ENCODE measurements at regions not wholly inside any gene's neighbourhood (a gene's known extent, or its start where the extent isn't known, plus 50 kb on each side); places are given as distances from the start of the nearest gene placed in this dataset.

- Histone ChIP-seq H3K27ac (ENCODE audit: low read depth) (no peak overlapping the region), H3K36me3 (ENCODE audit: insufficient read depth) (no peaks in the 10 kb centered on the region), H3K4me3 (ENCODE audit: low read depth, low read length) (no peak overlapping the region), H3K4me1 (ENCODE audit: insufficient read depth) (no peaks in the 10 kb centered on the region)
- 84% methylated on average over 2 of the region's 2 CpGs for WGBS
- DNase-seq (ENCODE audit: extremely low spot score), result no peak
These were observed 211.4 kb upstream of the ROPN1 start for GRCh38 chr3:124203292-124203691.

- DNase-seq (ENCODE audit: extremely low spot score), result no peak
- WGBS, result 88% methylated on average over 5 of the region's 5 CpGs
- no peaks in the 10 kb centered on the region for H3K36me3 ChIP-seq (ENCODE audit: insufficient read depth)
- no peak overlapping the region for H3K4me3 ChIP-seq (ENCODE audit: low read depth, low read length)
- no peak overlapping the region for H3K27ac ChIP-seq (ENCODE audit: low read depth)
- H3K4me1 ChIP-seq (ENCODE audit: insufficient read depth), result no peaks in the 10 kb centered on the region
These were observed 214.5 kb upstream of the ROPN1 start for GRCh38 chr3:124206225-124207055.

GRCh38 chr3:124207077-124207476 lies 215.2 kb upstream of the ROPN1 start:
- 91% methylated on average over 5 of the region's 5 CpGs for WGBS
- Histone ChIP-seq H3K4me1 (ENCODE audit: insufficient read depth) (no peaks in the 10 kb centered on the region), H3K36me3 (ENCODE audit: insufficient read depth) (no peaks in the 10 kb centered on the region), H3K27ac (ENCODE audit: low read depth) (no peak overlapping the region), H3K4me3 (ENCODE audit: low read depth, low read length) (no peak overlapping the region)
- DNase-seq (ENCODE audit: extremely low spot score), result no peak

GRCh38 chr3:124207873-124208485 lies 216.1 kb upstream of the ROPN1 start:
- DNase-seq (ENCODE audit: extremely low spot score), result no peak
- WGBS, result 66% methylated on average over 5 of the region's 5 CpGs
- H3K4me3 ChIP-seq (ENCODE audit: low read depth, low read length), result no peak overlapping the region
- no peaks in the 10 kb centered on the region for H3K4me1 ChIP-seq (ENCODE audit: insufficient read depth)
- H3K27ac ChIP-seq (ENCODE audit: low read depth), result no peak overlapping the region
- no peaks in the 10 kb centered on the region for H3K36me3 ChIP-seq (ENCODE audit: insufficient read depth)

GRCh38 chr3:124209426-124209825 lies 217.5 kb upstream of the ROPN1 start:
- Histone ChIP-seq H3K36me3 (ENCODE audit: insufficient read depth) (no peaks in the 10 kb centered on the region), H3K4me3 (ENCODE audit: low read depth, low read length) (no peak overlapping the region), H3K27ac (ENCODE audit: low read depth) (no peak overlapping the region), H3K4me1 (ENCODE audit: insufficient read depth) (no peaks in the 10 kb centered on the region)
- no peak for DNase-seq (ENCODE audit: extremely low spot score)
- 96% methylated on average over 2 of the region's 2 CpGs for WGBS

GRCh38 chr3:124210899-124211298 lies 219.0 kb upstream of the ROPN1 start:
- no peak for DNase-seq (ENCODE audit: extremely low spot score)
- Histone ChIP-seq H3K36me3 (ENCODE audit: insufficient read depth) (no peaks in the 10 kb centered on the region), H3K4me3 (ENCODE audit: low read depth, low read length) (no peak overlapping the region), H3K27ac (ENCODE audit: low read depth) (no peak overlapping the region), H3K4me1 (ENCODE audit: insufficient read depth) (no peaks in the 10 kb centered on the region)

- no peak overlapping the region for H3K27ac ChIP-seq (ENCODE audit: low read depth)
- DNase-seq (ENCODE audit: extremely low spot score), result no peak
These were observed 221.7 kb upstream of the ROPN1 start for GRCh38 chr3:124213641-124214040.

GRCh38 chr3:124217542-124217941 lies 225.6 kb upstream of the ROPN1 start:
- no peak overlapping the region for H3K4me3 ChIP-seq (ENCODE audit: low read depth, low read length)
- no peak for DNase-seq (ENCODE audit: extremely low spot score)
- no peaks in the 10 kb centered on the region for H3K36me3 ChIP-seq (ENCODE audit: insufficient read depth)
- 11% methylated on average over 3 of the region's 3 CpGs for WGBS
- no peak overlapping the region for H3K27ac ChIP-seq (ENCODE audit: low read depth)
- no peaks in the 10 kb centered on the region for H3K4me1 ChIP-seq (ENCODE audit: insufficient read depth)

More at GRCh38 chr3:124213641-124214040, 221.7 kb upstream of the ROPN1 start:
- Histone ChIP-seq H3K36me3 (ENCODE audit: insufficient read depth) (no peaks in the 10 kb centered on the region), H3K4me1 (ENCODE audit: insufficient read depth) (no peaks in the 10 kb centered on the region), H3K4me3 (ENCODE audit: low read depth, low read length) (no peak overlapping the region)

- Histone ChIP-seq H3K4me1 (ENCODE audit: insufficient read depth) (no peaks in the 10 kb centered on the region), H3K36me3 (ENCODE audit: insufficient read depth) (no peaks in the 10 kb centered on the region), H3K4me3 (ENCODE audit: low read depth, low read length) (no peak overlapping the region), H3K27ac (ENCODE audit: low read depth) (no peak overlapping the region)
- DNase-seq (ENCODE audit: extremely low spot score), result no peak
- 43% methylated on average over 2 of the region's 2 CpGs for WGBS
These were observed 229.5 kb upstream of the ROPN1 start for GRCh38 chr3:124221422-124221821.

GRCh38 chr3:124223853-124224252 lies 231.9 kb upstream of the ROPN1 start:
- 55% methylated on average over 3 of the region's 3 CpGs for WGBS
- no peak overlapping the region for H3K4me3 ChIP-seq (ENCODE audit: low read depth, low read length)
- no peaks in the 10 kb centered on the region for H3K4me1 ChIP-seq (ENCODE audit: insufficient read depth)
- no peak for DNase-seq (ENCODE audit: extremely low spot score)
- H3K27ac ChIP-seq (ENCODE audit: low read depth), result no peak overlapping the region
- H3K36me3 ChIP-seq (ENCODE audit: insufficient read depth), result no peaks in the 10 kb centered on the region

- Histone ChIP-seq H3K4me1 (ENCODE audit: insufficient read depth) (no peaks in the 10 kb centered on the region), H3K27ac (ENCODE audit: low read depth) (no peak overlapping the region), H3K36me3 (ENCODE audit: insufficient read depth) (no peaks in the 10 kb centered on the region), H3K4me3 (ENCODE audit: low read depth, low read length) (no peak overlapping the region)
- whole genome bisulfite sequencing, result 76% methylated on average over 1 of the region's 1 CpG
- no peak for DNase-seq (ENCODE audit: extremely low spot score)
These were observed 235.3 kb upstream of the ROPN1 start for GRCh38 chr3:124227150-124227630.

- no peak for DNase-seq (ENCODE audit: extremely low spot score)
- H3K27ac ChIP-seq (ENCODE audit: low read depth), result no peak overlapping the region
- no peaks in the 10 kb centered on the region for H3K4me1 ChIP-seq (ENCODE audit: insufficient read depth)
- 85% methylated on average over 5 of the region's 5 CpGs for WGBS
- H3K4me3 ChIP-seq (ENCODE audit: low read depth, low read length), result no peak overlapping the region
- H3K36me3 ChIP-seq (ENCODE audit: insufficient read depth), result no peaks in the 10 kb centered on the region
These were observed 237.5 kb upstream of the ROPN1 start for GRCh38 chr3:124229420-124229819.

- no peak for DNase-seq (ENCODE audit: extremely low spot score)
- Histone ChIP-seq H3K36me3 (ENCODE audit: insufficient read depth) (no peaks in the 10 kb centered on the region), H3K4me3 (ENCODE audit: low read depth, low read length) (no peak overlapping the region), H3K4me1 (ENCODE audit: insufficient read depth) (no peaks in the 10 kb centered on the region), H3K27ac (ENCODE audit: low read depth) (no peak overlapping the region)
- WGBS, result 89% methylated on average over 2 of the region's 2 CpGs
These were observed 237.9 kb upstream of the ROPN1 start for GRCh38 chr3:124229836-124230235.

- Histone ChIP-seq H3K27ac (ENCODE audit: low read depth) (no peak overlapping the region), H3K4me3 (ENCODE audit: low read depth, low read length) (no peak overlapping the region)
- WGBS, result 83% methylated on average over 6 of the region's 6 CpGs
These were observed 238.5 kb upstream of the ROPN1 start for GRCh38 chr3:124230432-124230831.

More at GRCh38 chr3:124230432-124230831, 238.5 kb upstream of the ROPN1 start:
- no peak for DNase-seq (ENCODE audit: extremely low spot score)
- Histone ChIP-seq H3K4me1 (ENCODE audit: insufficient read depth) (no peaks in the 10 kb centered on the region), H3K36me3 (ENCODE audit: insufficient read depth) (no peaks in the 10 kb centered on the region)

Data from urinary bladder (tissue), 3 donors.